ENCODE measurements at regions not wholly inside any gene's neighbourhood (a gene's known extent, or its start where the extent isn't known, plus 50 kb on each side); places are given as distances from the start of the nearest gene placed in this dataset.
A peak's percentile ranks its signal among the peaks of the same experiment; 100 is the strongest.

DNA sequence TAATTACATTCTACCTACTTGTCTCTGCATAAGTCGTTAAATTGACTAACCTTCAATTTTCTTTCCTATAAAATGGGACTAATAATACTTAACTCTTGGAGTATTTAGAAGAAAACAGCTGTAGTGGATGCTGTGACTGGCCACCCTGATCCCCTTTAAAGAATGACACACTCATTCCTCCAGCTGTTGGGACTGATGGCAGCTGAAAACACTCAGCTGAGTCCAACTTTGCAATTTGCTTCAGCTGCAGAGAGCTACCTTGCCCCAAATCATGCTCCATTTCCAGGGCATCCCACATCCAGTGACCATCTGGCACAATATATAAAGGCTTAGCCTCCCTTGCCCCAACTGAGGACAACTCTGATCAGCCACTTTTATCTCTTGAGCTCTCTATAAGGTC is 89.1 kb downstream of the MID1IP1 start:
- no peak for DNase-seq

DNA sequence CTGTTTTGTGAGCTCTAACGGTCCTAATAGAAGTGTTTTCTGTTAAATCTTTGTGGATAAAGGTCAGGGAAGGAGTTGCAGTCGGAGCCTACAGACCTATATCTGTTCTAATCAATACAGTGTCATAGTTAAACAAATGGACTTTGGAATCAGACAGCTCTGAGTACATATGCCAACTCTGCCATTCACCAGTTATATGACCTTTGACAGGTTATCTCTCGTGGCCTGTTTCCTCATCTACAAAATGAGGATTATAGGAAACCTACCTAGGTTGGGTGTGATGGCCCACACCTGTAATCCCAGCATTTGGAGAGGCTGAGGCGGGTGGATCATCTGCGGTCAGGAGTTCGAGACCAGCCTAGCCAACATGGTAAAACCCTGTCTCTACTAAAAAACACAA is 89.7 kb downstream of the MID1IP1 start:
- no peak for DNase-seq

DNA sequence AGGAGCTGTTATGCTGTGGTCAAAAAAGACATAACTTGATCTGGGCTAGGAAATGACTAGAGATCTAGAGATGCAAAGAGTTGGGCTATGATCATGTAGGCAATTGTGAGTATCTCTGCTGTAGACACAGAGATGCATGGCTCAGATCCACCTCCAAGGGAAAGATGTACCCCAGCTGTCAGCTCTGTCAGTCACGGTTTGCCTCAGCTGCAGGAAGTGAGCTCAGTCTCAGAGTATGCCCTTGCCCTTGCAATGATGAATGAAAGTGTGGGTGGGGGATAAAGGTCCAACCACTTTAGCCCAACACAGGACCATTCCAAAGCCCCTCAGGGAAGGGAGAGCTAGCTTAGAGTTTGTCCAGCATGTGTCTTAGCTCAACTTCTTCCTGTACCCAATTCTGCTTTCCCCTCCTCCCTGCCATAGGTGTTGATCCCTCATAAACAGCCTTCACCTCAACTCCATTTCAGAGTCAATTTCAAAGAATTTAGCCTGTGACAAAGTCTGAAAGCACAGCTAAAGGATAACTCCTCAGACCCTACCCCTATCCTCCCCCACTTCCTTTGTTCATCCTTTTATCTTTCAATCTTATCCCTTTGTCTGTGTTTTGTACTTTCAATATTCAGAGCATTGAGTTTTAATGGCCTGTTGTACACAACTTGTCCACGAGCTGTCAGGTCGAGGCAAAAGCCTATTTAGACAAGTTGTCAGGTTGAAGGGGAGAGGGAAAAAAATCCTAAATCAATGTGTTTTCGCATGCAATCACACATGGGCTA is 90.6 kb downstream of the MID1IP1 start:
- DNase-seq: no peak

DNA sequence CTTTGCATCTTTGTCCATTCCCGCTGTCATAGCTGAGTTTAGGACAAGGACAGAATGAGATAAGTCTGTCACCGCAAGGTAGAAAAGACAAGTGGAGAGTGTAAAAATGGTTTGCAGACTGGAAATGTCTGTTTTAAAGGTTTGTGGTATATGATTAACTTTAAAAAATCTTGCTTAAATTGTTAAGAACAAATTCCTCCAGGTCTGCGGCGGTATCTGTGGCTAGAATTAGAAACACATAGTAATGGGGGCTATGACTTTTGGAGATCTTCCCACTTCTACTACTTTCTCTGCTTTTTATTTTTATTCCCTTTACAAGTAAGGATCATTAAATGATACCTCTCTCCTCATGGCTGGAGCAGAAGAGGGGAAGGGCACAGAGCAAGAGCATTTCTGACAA is 92.2 kb downstream of the MID1IP1 start:
- DNase-seq: no peak

DNA sequence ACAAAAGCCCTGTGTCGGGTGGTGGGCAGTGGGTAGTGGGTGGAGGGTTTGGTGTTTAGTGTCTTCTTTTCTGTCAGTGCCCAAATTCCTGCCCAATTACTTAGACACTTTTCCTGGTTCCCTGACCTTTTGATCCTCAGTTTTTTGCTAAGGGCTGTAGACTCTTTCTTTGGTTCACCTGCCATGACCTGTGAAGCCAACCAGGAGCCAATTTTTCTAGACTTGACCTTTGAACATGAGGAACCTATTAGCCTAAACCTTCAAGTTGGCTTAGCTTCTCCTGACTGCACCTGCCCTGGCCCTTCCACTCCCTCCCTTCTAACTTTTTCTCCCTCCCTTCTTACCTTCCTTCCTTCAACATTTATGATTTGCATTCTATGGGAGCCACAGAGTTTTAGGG is 94.5 kb downstream of the MID1IP1 start:
- no peak for DNase-seq

DNA sequence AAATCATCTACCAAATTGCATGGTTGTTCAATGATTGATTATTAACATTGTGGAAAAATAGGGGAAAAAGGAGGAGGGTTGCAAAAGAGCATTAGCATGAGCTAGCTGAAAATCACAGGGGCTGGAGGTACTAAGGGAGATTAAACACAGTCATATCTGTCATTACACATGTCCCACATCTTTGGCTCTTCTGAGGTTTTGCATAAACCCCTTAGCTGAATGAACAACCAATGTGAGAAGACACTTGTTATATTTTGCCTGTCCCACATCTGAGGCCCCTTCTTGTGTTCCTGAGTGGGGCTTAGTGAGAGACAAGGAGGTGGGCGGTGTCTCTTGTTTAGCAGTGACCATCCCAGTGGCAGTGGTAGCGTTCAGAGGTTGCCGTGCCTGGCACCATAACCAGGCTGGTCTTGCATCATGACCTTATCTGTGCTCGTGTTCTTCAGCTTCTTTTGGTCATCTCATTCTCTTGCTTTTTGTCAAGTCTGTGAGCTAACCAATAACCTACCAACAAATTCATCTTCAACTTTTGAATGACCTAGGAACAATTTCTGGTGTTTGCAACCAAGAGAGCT is 95.6 kb downstream of the MID1IP1 start:
- no peak for DNase-seq

DNA sequence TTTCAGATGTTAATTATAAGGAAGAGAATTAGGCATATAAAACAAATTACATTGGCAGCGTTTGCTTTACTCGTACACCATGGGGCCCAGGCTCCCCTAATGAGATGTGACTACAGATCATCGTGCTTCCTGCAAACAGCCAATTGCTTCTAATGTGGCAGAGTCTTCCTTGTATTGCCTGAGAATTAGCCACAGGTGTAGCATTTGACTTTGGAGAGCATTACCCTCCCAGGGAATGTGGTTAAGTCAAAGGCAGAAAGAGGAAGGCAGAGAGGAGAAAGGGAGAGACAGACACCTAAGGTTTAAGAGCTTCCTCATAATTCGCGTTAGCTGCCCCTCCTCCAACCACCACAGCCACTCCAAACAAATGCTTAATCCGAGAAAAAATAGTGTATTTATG is 97.0 kb downstream of the MID1IP1 start:
- no peak for DNase-seq

DNA sequence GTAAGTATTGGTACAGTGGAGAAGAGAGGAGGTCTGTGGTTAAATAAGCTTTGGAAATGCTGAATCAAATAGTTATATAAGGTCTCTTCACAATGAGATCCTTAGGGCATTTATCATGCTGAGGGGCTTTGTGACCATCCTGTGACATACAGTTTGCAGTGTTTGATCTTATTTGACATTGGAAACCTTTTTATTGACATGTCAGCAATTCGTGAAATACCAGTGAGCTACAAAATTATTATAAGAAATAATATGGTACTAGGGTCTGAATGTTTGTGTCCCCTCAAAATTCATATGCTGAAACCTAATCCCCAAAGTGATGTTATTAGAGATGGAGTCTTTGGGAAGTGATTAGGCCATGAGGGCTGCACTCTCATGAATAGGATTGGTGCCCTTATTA is 98.4 kb downstream of the MID1IP1 start:
- no peak for DNase-seq

DNA sequence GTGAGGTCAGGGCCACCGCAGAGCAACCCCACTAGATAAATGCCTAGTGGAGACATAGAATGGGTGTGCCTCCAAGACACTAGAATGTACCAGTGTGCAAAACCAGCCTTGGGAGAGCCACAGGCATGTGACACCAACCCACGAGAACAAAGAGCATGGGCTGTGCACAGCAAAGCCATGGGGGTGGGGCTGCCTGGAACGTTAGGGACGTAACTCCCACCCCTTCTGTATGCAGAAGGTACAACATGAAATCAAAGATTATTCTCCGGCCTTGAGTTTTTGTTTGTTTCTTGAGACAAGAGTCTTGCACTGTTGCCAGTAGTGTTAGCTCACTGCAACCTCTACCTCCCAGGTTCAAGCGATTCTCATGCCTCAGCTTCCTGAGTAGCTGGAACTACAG is 99.5 kb downstream of the MID1IP1 start:
- no peak for DNase-seq

DNA sequence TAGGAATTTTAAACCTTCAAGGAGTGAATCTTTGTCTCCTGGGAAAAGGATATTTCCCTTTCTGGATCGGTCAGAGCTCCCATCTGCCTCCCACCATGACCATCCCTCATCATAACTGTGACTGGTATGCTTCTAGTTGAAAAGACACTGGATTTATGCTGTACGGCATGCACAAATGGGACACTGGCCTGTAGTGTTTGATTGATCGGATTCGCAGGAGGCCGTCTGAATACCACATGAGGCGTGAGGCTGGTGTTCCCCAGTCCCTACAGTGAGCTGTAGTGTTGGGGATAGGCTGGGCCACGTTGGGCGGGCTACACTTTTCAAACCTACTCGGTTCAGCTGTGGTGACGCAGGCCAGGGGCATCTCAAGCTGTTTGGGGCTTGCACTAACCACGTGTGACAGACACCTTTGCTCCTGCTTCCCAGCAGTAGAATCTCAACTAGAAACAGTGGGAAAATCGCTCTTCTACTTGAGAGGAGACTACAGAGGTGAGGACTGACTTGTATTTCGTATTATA is 101.8 kb downstream of the MID1IP1 start:
- no peak for DNase-seq

DNA sequence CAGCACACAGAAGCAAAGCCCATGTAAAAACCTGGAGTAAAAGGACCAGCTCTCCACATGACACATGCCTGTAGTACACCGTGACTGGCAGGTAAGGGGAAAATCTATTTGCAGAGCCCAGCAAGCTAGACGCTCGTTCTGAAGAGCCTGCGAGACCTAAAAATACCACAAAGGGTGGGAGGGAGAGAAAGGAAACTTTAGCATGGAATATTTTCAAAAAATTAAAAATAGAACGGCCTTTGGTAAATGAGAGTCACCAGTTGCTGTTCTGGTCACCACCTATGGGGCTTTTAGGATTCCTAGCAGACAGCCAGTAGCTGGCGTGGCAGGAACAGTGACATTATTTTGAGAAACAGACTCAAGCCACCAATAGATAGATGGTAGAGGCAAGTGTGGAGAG is 115.5 kb downstream of the MID1IP1 start:
- no peak for DNase-seq

DNA sequence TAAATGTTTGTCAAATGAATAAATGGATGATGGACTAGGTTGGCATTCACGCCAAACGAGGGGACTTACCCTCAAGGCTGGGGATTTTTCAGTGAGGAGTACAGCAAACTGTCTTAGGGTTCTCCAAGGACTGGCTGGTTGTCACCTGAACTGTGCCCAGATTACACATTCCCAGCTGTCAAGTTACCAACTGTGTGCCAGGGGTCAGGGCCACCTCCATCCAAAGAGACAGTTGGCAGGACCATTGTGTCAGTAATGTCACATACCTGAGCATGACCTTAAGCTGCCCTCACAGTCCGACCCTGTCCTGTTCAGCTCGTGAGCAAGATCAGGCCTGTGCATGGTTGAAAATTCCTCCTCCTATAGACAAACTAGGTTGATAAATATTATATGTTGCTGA is 116.7 kb downstream of the MID1IP1 start:
- DNase-seq: no peak

DNA sequence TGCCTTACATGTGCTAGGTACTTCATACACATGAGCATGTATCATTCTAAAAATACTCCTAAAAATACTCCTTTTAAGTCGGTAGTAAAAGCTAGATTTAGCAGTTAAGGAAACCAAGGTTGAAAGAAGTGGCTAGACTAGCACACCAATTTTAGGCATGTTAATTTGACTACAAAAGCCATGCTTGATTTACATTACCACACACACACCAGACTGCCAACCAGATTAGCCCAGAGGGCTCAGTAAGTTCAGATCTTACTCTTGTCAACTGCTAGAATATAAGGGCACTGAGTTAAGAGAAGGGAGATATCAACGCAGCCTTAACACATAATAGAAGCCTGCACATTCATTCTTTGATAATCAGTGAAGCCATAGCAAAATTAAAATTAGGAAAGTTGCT is 117.9 kb downstream of the MID1IP1 start:
- DNase-seq: no peak

DNA sequence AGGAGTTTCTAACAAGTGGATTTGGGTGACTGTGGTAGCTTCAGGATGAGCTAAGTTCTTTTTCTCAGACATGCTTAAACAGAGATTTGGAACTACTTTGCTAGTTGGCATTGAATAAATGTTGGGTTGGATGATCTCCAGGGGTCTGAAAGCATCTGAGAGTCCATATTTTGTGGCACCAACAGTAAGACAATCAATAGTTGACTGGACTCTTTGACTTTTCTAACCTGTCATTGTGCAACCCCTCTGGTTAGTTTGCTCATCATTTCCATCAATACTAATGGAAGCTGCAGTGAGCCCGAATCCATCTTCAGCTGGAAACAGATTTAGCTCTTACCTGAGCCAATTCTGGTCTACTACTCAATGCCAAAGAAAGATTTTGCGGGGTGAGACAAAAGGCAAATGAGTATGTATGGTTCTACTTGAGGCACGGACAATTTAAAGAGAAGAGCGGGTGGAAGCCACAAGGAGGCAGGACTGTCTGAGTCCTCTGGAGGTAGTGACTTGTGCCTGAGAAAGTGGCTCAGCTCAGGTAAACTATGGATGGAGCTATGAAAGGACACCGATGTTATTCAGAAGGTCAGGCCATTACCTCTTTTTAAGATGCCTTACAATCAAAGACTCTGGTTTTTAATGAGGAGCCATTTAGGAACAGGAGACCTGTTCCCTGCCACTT is 118.7 kb downstream of the MID1IP1 start:
- DNase-seq: no peak

DNA sequence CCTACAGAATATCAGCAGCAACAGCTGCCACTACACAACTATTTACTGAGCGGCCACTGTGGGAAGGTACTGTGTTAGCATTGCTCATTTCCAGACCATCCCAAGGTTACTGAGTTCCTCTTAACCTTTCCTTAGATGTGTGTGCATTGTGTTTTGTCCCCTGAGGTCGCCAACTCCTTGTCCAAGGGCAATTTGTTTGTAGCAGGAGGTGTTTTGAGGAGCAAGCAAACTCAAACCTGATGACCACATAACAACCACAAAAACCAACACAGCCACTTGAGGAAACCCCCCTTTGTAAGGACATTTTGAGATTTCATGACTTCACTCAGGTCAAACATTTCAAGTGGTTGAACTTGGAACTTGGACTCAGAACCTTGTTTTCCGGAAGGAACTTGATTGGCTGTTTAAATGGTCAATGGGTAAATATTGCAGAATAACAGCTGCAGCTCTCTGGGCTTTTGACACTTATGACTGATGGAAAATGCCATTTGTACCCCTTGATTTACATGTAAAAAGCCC is 122.3 kb downstream of the MID1IP1 start:
- DNase-seq: no peak

DNA sequence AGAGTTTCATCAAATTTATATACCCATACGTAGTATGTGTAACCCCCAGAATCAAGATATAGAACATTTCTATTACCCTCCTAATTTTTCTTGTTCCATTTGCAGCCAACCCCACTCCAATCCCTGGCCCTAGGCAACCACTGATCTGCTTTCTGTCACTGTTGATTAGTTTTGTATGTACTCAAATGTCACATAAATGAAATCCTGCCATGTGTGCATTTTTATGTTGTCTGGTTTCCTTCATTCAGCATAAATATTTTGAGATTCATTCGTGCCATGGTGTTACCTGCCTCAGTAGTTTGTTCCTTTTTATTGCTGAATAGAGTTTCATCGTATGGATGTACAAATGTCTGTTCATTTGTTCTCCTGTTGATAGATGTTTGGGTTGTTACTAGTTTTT is 126.3 kb downstream of the MID1IP1 start:
- no peak for DNase-seq

DNA sequence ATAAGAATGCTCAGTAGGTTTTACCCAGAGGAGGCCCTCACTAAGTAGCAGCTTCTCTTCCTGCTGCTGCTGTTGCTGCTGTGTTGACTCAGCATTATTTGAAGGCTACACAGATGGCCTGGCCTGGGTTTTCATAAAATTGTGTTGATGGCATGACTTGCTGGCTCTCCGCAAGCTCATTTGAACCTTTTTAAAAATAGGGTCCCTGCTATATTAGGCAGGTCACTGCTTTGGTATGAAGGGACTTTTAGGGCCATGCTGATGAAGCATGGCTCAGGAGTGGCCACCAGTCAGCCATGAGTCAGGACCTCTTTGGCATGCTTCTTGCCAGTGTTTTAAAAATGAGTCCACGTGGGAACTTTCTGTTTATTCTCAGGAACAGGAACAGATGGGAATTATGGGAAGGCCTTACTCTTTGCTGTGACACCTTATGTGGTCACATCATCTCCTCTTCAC is 128.7 kb downstream of the MID1IP1 start:
- DNase-seq: no peak

DNA sequence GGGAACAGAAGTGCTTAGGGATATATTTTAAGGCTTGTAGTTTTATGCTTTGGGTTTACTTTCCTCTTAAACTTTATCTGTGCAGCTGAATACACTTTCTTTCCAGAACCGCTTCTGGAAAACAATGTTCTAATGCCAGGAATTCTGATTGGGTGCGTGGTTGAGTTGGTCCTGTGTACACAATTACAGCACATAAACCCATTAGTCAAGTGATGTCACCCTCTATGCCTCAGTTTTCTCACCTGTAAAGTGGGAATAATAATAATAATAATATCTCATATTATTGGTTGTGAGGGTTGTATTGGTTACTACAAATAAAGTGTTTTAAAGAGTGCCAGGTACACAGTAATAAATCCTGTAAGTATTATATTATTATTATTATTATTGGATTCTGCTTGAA is 129.2 kb downstream of the MID1IP1 start:
- no peak for DNase-seq

DNA sequence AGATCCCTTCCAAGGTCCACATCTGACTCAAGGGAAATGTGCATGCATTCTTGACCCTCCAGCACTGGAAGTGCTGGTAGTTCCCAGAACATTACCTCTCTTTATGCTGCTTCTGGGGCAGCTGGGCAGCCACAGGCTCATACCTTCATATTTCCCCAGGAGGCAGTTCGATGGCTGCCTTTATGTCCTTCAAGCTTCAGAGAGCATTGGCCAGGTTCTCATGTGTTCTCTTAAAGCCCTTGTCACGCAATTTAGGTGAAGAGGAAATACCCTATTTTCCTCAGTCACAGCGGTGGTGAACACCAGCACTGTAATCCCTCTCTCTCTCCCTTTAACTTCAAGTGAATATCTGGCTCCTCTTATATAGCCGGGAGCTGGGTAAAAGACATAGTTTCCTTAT is 134.3 kb downstream of the MID1IP1 start:
- DNase-seq: no peak

DNA sequence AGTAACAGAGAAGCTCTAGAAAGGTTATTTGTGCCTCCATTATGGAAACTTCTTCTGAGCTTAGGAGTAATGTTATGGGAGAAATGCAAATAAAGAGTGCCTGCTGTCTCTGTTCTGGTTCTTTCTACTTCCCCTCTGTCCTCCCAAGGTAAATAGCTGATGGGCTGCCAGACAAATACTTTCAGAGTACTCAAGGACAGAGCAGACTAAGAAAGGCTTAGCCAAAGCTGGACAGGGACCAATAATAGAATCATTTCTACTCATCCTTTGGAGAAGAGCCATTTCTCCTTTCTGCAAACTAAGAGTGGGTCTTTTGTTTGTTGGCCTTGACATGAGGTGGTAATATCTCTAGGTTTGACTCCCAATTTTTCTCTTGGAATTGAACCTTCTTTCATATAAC is 136.1 kb downstream of the MID1IP1 start:
- DNase-seq: no peak

DNA sequence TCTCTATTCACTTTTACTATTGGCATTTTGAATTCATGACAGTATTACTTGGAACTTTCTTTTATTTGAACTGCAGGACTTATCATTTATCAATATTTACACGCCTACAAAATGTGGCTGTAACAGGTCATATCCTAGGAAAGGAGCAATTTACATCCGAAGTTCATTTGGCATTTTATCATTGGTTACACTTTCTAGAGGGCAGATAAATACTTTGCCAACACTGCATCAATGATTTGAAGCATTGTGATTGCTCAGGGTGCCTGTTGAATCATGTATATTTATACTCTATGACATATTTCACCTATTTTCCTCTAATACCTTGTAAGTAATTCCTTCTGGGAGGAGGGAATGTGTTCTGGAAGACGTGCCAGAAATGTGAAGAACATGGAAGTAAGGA is 136.7 kb downstream of the MID1IP1 start:
- DNase-seq: no peak

DNA sequence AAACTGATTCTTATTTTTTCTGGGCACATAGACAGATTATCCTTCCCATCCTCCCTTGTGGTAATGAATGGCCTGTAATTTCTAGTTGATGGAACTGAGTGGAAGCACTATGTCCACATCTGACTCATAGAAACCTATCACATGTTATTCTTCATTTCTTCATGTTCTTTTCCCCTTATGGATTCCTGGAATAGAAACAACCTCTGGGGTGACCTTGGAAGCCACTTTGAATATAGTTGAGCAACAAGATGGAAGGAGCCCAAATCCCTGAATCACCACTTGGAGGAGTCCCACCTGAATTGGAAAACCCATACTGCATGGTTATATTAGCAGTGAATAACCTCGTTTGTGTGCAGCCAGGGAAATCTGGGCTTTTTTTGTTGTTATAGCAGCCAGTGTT is 137.8 kb downstream of the MID1IP1 start:
- DNase-seq: no peak

DNA sequence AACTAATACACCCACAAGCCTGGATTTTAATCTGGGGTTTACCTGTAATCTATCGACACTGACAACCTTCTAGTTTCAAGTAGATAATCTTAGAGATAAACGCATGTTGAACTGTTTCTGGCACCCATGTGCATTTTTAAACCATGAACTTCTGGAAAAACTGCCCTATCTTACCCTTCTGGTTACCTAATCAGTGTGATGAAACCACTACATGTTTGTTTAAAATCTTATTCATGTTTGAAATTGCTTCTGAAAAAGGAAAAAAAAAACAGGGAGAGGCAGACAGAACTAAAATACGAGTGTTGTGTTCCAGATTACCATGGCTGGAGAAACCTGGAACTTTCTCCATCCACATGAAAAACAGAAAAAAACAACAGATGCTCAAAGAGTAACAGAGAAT is 139.3 kb downstream of the MID1IP1 start:
- DNase-seq: no peak

DNA sequence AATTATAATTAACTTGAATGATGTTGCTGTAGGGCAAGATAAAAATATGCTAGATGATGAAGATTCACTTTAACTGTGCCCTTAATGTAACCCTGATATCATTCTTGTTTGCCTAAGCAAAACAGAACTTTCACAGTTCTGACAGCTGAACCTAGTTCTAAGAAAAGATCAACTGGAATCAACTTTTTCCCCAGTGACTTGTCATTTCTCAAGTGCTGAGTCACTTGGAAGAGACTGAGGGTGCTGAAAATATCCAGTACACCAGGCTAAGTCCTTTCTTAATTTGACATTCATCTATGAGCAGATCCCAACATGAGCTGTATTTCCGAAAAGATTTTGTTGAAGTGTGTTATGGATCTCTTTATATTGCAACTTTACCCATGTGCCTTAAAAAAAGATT is 140.4 kb downstream of the MID1IP1 start:
- peak; percentile 5 for DNase-seq

Data from inflammatory macrophage treated with lipopolysaccharide for 4 hours (primary cell).